ENCODE measurements at regions not wholly inside any gene's neighbourhood (a gene's known extent, or its start where the extent isn't known, plus 50 kb on each side); places are given as distances from the start of the nearest gene placed in this dataset.

DNA sequence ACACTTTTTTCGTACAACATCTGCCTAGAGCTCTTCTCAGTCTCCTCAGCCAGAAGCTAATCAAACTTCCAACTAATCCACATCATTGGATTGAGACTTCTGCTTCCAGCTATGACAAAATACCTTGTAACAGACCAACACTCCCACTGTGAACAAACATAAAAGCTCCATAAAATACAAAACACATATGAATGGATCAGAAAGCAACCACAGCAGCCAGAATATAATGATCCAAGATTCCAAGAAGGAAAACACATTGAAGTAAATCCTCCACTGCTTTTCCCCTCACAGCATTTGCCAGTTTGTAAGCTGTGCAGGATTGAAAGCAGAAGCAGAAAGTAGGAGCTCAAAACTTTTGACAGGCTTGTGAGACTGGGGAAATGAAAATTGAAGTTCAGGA is 863.2 kb downstream of the TUSC7 start:
- no peaks in the 10 kb centered on the region for H3K9me3 ChIP-seq (ENCODE audit: insufficient read depth, low read depth, low read length)
- Mint-ChIP-seq H3K4me1 (ENCODE audit: low read depth, unreplicated experiment) (peaks cover 6% of the 10 kb centered on the region), H3K27me3 (ENCODE audit: low read depth, unreplicated experiment) (no peaks in the 10 kb centered on the region), H3K4me3 (ENCODE audit: unreplicated experiment) (no peak overlapping the region), H3K36me3 (ENCODE audit: low read depth, unreplicated experiment) (no peaks in the 10 kb centered on the region), H3K27ac (ENCODE audit: unreplicated experiment) (no peak overlapping the region), H3K9me3 (ENCODE audit: unreplicated experiment) (no peaks in the 10 kb centered on the region)
- no peak overlapping the region for H3K27ac ChIP-seq (ENCODE audit: low read depth, low read length)
- FAIRE-seq (no peak), DNase-seq (ENCODE audit: low read depth) (no peak)
- H3K27me3 ChIP-seq (ENCODE audit: insufficient read depth, low read length): no peaks in the 10 kb centered on the region
- no peak for TF ChIP-seq EZH2 (IDR thresholded peaks at IDR 0.05; ENCODE audit: insufficient read depth, low read length)
- TF ChIP-seq, protein P1, sequence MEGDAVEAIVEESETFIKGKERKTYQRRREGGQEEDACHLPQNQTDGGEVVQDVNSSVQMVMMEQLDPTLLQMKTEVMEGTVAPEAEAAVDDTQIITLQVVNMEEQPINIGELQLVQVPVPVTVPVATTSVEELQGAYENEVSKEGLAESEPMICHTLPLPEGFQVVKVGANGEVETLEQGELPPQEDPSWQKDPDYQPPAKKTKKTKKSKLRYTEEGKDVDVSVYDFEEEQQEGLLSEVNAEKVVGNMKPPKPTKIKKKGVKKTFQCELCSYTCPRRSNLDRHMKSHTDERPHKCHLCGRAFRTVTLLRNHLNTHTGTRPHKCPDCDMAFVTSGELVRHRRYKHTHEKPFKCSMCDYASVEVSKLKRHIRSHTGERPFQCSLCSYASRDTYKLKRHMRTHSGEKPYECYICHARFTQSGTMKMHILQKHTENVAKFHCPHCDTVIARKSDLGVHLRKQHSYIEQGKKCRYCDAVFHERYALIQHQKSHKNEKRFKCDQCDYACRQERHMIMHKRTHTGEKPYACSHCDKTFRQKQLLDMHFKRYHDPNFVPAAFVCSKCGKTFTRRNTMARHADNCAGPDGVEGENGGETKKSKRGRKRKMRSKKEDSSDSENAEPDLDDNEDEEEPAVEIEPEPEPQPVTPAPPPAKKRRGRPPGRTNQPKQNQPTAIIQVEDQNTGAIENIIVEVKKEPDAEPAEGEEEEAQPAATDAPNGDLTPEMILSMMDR (IDR thresholded peaks at IDR 0.05; ENCODE audit: insufficient read depth, low read depth, low read length): no peak
- no peaks in the 10 kb centered on the region for H3K4me1 ChIP-seq (ENCODE audit: insufficient read depth, low read length)
- H4K20me1 ChIP-seq (ENCODE audit: insufficient read depth, low read length): no peaks in the 10 kb centered on the region
- no peaks in the 10 kb centered on the region for H3K36me3 ChIP-seq (ENCODE audit: insufficient read depth, low read length)
- H3K79me2 ChIP-seq (ENCODE audit: insufficient read depth, low read length): no peaks in the 10 kb centered on the region
- H3K9ac ChIP-seq (ENCODE audit: low read length): no peak overlapping the region
- H3K4me3 ChIP-seq (ENCODE audit: insufficient read depth, low read depth, low read length): no peak overlapping the region
- H3K4me2 ChIP-seq (ENCODE audit: low read length): no peak overlapping the region
- no peak overlapping the region for H2AFZ ChIP-seq (ENCODE audit: low read depth, low read length)

DNA sequence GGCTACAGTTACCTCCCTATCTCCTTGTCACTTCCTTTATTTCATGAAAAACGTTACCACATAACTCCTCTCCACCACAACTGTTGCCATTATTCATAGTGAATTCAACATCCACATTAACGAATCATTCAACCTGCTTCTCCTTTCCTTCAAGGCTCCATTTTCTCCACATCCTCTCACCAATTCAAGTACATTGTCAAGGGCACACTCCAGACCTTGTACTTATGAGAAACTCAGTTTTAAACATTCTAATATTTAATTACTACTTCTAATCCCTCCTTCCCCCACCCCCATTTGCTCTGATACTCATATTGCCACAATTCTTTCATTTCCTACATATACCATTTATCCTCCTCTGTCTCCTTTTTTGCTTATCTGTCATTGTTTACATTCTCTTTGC is 871.2 kb downstream of the TUSC7 start:
- no peak overlapping the region for H2AFZ ChIP-seq (ENCODE audit: low read depth, low read length)
- H3K9me3 ChIP-seq (ENCODE audit: insufficient read depth, low read depth, low read length): no peaks in the 10 kb centered on the region
- Mint-ChIP-seq H3K4me1 (ENCODE audit: low read depth, unreplicated experiment) (no peaks in the 10 kb centered on the region), H3K27ac (ENCODE audit: unreplicated experiment) (no peak overlapping the region), H3K4me3 (ENCODE audit: unreplicated experiment) (no peak overlapping the region), H3K36me3 (ENCODE audit: low read depth, unreplicated experiment) (no peaks in the 10 kb centered on the region), H3K9me3 (ENCODE audit: unreplicated experiment) (no peaks in the 10 kb centered on the region), H3K27me3 (ENCODE audit: low read depth, unreplicated experiment) (no peaks in the 10 kb centered on the region)
- no peaks in the 10 kb centered on the region for H3K79me2 ChIP-seq (ENCODE audit: insufficient read depth, low read length)
- no peak for TF ChIP-seq EZH2 (IDR thresholded peaks at IDR 0.05; ENCODE audit: insufficient read depth, low read length)
- TF ChIP-seq, protein P1 (IDR thresholded peaks at IDR 0.05; ENCODE audit: insufficient read depth, low read depth, low read length): no peak
- FAIRE-seq (no peak), DNase-seq (ENCODE audit: low read depth) (no peak)
- H3K36me3 ChIP-seq (ENCODE audit: insufficient read depth, low read length): no peaks in the 10 kb centered on the region
- H3K4me3 ChIP-seq (ENCODE audit: insufficient read depth, low read depth, low read length): no peak overlapping the region
- no peak overlapping the region for H3K9ac ChIP-seq (ENCODE audit: low read length)
- no peak overlapping the region for H3K27ac ChIP-seq (ENCODE audit: low read depth, low read length)
- H4K20me1 ChIP-seq (ENCODE audit: insufficient read depth, low read length): no peaks in the 10 kb centered on the region
- no peak overlapping the region for H3K4me2 ChIP-seq (ENCODE audit: low read length)
- H3K4me1 ChIP-seq (ENCODE audit: insufficient read depth, low read length): no peaks in the 10 kb centered on the region
- H3K27me3 ChIP-seq (ENCODE audit: insufficient read depth, low read length): no peaks in the 10 kb centered on the region

DNA sequence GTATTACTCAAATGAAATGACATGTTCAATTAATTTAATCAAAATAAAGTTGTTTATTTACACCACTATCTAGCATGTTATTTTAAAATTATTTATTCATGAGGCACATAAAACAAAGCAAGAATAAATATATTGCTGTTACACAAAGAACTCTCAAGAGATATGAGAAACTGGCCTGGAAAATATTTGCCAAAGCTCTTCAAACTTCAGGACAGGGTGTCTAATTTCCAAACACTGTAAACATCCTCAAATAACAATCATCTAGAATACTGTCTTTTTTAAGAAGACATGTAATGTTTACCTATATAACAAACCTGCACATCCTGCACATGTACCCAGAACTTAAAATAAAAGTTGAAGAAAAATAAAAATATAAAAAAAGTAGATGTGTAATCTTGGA is 876.6 kb downstream of the TUSC7 start:
- H3K27me3 ChIP-seq (ENCODE audit: insufficient read depth, low read length): no peaks in the 10 kb centered on the region

More for the DNA sequence above, 876.6 kb downstream of the TUSC7 start:
- Histone ChIP-seq H4K20me1 (ENCODE audit: insufficient read depth, low read length) (no peaks in the 10 kb centered on the region), H3K9ac (ENCODE audit: low read length) (no peak overlapping the region), H3K4me2 (ENCODE audit: low read length) (no peak overlapping the region), H3K4me1 (ENCODE audit: insufficient read depth, low read length) (no peaks in the 10 kb centered on the region), H3K27ac (ENCODE audit: low read depth, low read length) (no peak overlapping the region), H3K79me2 (ENCODE audit: insufficient read depth, low read length) (no peaks in the 10 kb centered on the region), H3K4me3 (ENCODE audit: insufficient read depth, low read depth, low read length) (no peak overlapping the region), H3K9me3 (ENCODE audit: insufficient read depth, low read depth, low read length) (no peaks in the 10 kb centered on the region), H3K36me3 (ENCODE audit: insufficient read depth, low read length) (no peaks in the 10 kb centered on the region), H2AFZ (ENCODE audit: low read depth, low read length) (no peak overlapping the region)
- FAIRE-seq (no peak), DNase-seq (ENCODE audit: low read depth) (no peak)
- H3K27ac Mint-ChIP-seq (ENCODE audit: unreplicated experiment): no peak overlapping the region
- no peak overlapping the region for H3K4me3 Mint-ChIP-seq (ENCODE audit: unreplicated experiment)
- TF ChIP-seq EZH2 (IDR thresholded peaks at IDR 0.05; ENCODE audit: insufficient read depth, low read length): no peak
- TF ChIP-seq, protein P1 (IDR thresholded peaks at IDR 0.05; ENCODE audit: insufficient read depth, low read depth, low read length): no peak
- no peaks in the 10 kb centered on the region for H3K9me3 Mint-ChIP-seq (ENCODE audit: unreplicated experiment)
- peaks cover 5% of the 10 kb centered on the region for H3K4me1 Mint-ChIP-seq (ENCODE audit: low read depth, unreplicated experiment)
- no peaks in the 10 kb centered on the region for H3K27me3 Mint-ChIP-seq (ENCODE audit: low read depth, unreplicated experiment)
- H3K36me3 Mint-ChIP-seq (ENCODE audit: low read depth, unreplicated experiment): no peaks in the 10 kb centered on the region

Measured in astrocyte (in vitro differentiated cells and primary cell).